COLO668 (cell line): ENCODE measurements at regions not wholly inside any gene's neighbourhood (a gene's known extent, or its start where the extent isn't known, plus 50 kb on each side); places are given as distances from the start of the nearest gene placed in this dataset.

Source experiments
- DNase-seq: peaks from one replicate; lab custom pipeline; 2025; ENCODE audit not compliant: unreplicated experiment; lab: John Stamatoyannopoulos, UW

GRCh38 chr9:82538634-82539033 is 524.3 kb downstream of the RASEF start:
- DNase-seq: no peak

GRCh38 chr9:82539146-82539545 is 523.8 kb downstream of the RASEF start:
- DNase-seq: no peak

GRCh38 chr9:82539856-82540579 is 522.9 kb downstream of the RASEF start:
- DNase-seq: no peak

GRCh38 chr9:82543726-82544125 is 519.2 kb downstream of the RASEF start:
- no peak for DNase-seq

GRCh38 chr9:82546136-82546535 is 516.8 kb downstream of the RASEF start:
- no peak for DNase-seq

- DNase-seq: no peak
Measured at GRCh38 chr9:82547995-82548394, 514.9 kb downstream of the RASEF start.

- DNase-seq: no peak
Measured at GRCh38 chr9:82549174-82549821, 513.6 kb downstream of the RASEF start.

GRCh38 chr9:82552784-82553183 is 510.2 kb downstream of the RASEF start:
- no peak for DNase-seq

GRCh38 chr9:82553654-82554366 is 509.1 kb downstream of the RASEF start:
- DNase-seq: no peak

GRCh38 chr9:82554381-82554780 is 508.6 kb downstream of the RASEF start:
- no peak for DNase-seq

- DNase-seq: no peak
Measured at GRCh38 chr9:82555031-82555430, 507.9 kb downstream of the RASEF start.

GRCh38 chr9:82555431-82556051 is 507.4 kb downstream of the RASEF start:
- no peak for DNase-seq

GRCh38 chr9:82558346-82558745 is 504.6 kb downstream of the RASEF start:
- DNase-seq: no peak

GRCh38 chr9:82558855-82559630 is 503.9 kb downstream of the RASEF start:
- peak; percentile 12 for DNase-seq

GRCh38 chr9:82560036-82560435 is 502.9 kb downstream of the RASEF start:
- DNase-seq: no peak

GRCh38 chr9:82560457-82560904 is 502.5 kb downstream of the RASEF start:
- DNase-seq: peak; percentile 75

- no peak for DNase-seq
Measured at GRCh38 chr9:82563094-82563493, 499.8 kb downstream of the RASEF start.

- no peak for DNase-seq
Measured at GRCh38 chr9:82563841-82564240, 499.1 kb downstream of the RASEF start.

- no peak for DNase-seq
Measured at GRCh38 chr9:82565188-82565969, 497.6 kb downstream of the RASEF start.

GRCh38 chr9:82567953-82568352 is 495.0 kb downstream of the RASEF start:
- no peak for DNase-seq
